HepG2 (cell line): ENCODE measurements at regions not wholly inside any gene's neighbourhood (a gene's known extent, or its start where the extent isn't known, plus 50 kb on each side); places are given as distances from the start of the nearest gene placed in this dataset.

ENCODE experiments used
- ATAC-seq: fragments of 200-7000 bp; cut with Tn5 transposase; 3 replicates; pipeline ENCODE4 v1.9.1; 2020; ENCODE audit warnings: mild to moderate bottlenecking, moderate library complexity
- BruUV-seq: library from RNA; stranded (reverse); fragments of 400-500 nt; replicated peaks from 2 replicates; lab custom pipeline; 2021; lab: Mats Ljungman, UMichigan
- CTCF ChIA-PET: fragments of 300-600 bp; formaldehyde crosslinking; extraction: SDS; loops from one replicate; lab custom pipeline; 2021; ENCODE audit warnings: low total read pairs, inconsistent platforms, low intra/inter-chr PET ratio; lab: Yijun Ruan, JAX
- POLR2A ChIA-PET: fragments of 350-600 bp; sonication (Branson Sonifier 250); formaldehyde crosslinking; loops from one replicate; lab custom pipeline; 2020; ENCODE audit warnings: antibody characterized with exemption, inconsistent platforms; lab: Yijun Ruan, JAX
- DNase-seq: peaks from one replicate; pipeline ENCODE4 v3.0.0-alpha.2; 2015; ENCODE audit warnings: low spot score
- FAIRE-seq: peaks from 3 replicates; lab custom pipeline; 2011; peaks lifted over from hg19 to GRCh38; lab: Jason Lieb, UNC
- H2AFZ ChIP-seq: one replicate; pipeline ENCODE4 v1.6.1; 2011; ENCODE audit warnings: low read length, inconsistent platforms
- H3K27ac ChIP-seq: fragments of 300-600 bp; 3 replicates; pipeline ENCODE4 v1.8.0; 2011; ENCODE audit warnings: mixed run types, mild to moderate bottlenecking, mixed read lengths, low read length, inconsistent platforms; ENCODE audit not compliant: insufficient read depth; ENCODE audit errors: extremely low read length
- H3K27me3 ChIP-seq, 2 experiments: fragments of 200-600 bp in 1 of 2; 2 replicates in 1 of 2; 3 replicates in 1 of 2; pipeline versions ENCODE4 v1.6.0 to v1.8.0; 2011; ENCODE audit warnings: low read length in 2 of 2, mild to moderate bottlenecking in 2 of 2, moderate library complexity in 2 of 2, inconsistent platforms in 1 of 2; ENCODE audit not compliant: insufficient read depth in 2 of 2, control insufficient read depth in 1 of 2
- H3K36me3 ChIP-seq, 2 experiments: fragments of 200-600 bp in 1 of 2; replicated peaks in 1 of 2; 2 replicates in 1 of 2; 3 replicates in 1 of 2; pipeline versions ENCODE4 v1.5.1 to v1.8.0; 2011; ENCODE audit warnings: low read length in 2 of 2, inconsistent platforms in 1 of 2; ENCODE audit not compliant: insufficient read depth in 2 of 2, control insufficient read depth in 1 of 2
- H3K4me1 ChIP-seq: 2 replicates; pipeline ENCODE4 v1.5.1; 2012; ENCODE audit warnings: low read length, inconsistent platforms; ENCODE audit not compliant: insufficient read depth
- H3K4me2 ChIP-seq: 2 replicates; pipeline ENCODE4 v1.6.0; 2011; ENCODE audit warnings: low read depth, low read length, inconsistent platforms
- H3K4me3 ChIP-seq, 3 experiments: fragments of 200-600 bp in 1 of 3; sonication (generic), shearing (Covaris generic) in 1 of 3; replicated peaks in 1 of 3; 2 replicates each; pipeline ENCODE4 v1.5.1; 2011 to 2016; ENCODE audit warnings: low read length in 3 of 3, inconsistent platforms in 2 of 3, low read depth in 2 of 3, mild to moderate bottlenecking in 2 of 3, control low read depth in 1 of 3, mixed read lengths in 1 of 3; ENCODE audit not compliant: insufficient read depth in 1 of 3
- H3K79me2 ChIP-seq: one replicate; pipeline ENCODE4 v1.6.1; 2011; ENCODE audit warnings: low read length, inconsistent platforms; ENCODE audit not compliant: insufficient read depth
- H3K9ac ChIP-seq: 2 replicates; pipeline ENCODE4 v1.6.0; 2011; ENCODE audit warnings: mild to moderate bottlenecking, low read depth, low read length, inconsistent platforms; ENCODE audit not compliant: insufficient read depth
- H3K9me3 ChIP-seq: 2 replicates; pipeline ENCODE4 v1.5.1; 2012; ENCODE audit warnings: mild to moderate bottlenecking, low read length
- H4K20me1 ChIP-seq: 2 replicates; pipeline ENCODE4 v1.6.0; 2011; ENCODE audit warnings: inconsistent platforms, mild to moderate bottlenecking, low read length, moderate library complexity; ENCODE audit not compliant: insufficient read depth
- ATAD3A ChIP-seq: sonication (generic); formaldehyde crosslinking; IDR thresholded peaks from 2 replicates; pipeline ENCODE4 v1.4.0; 2020; ENCODE audit warnings: missing genetic modification reagents
- ATF6 ChIP-seq: sonication (generic); formaldehyde crosslinking; conservative IDR thresholded peaks from 2 replicates; pipeline ENCODE4 v1.4.0; 2020; ENCODE audit warnings: missing genetic modification reagents
- CBX5 ChIP-seq: sonication (generic); formaldehyde crosslinking; IDR thresholded peaks from 2 replicates; pipeline ENCODE4 v1.4.0; 2020; ENCODE audit warnings: missing genetic modification reagents, borderline replicate concordance
- HNRNPUL1 ChIP-seq: fragments of 200-400 bp; formaldehyde crosslinking; IDR thresholded peaks from 2 replicates; pipeline ENCODE4 v1.6.1; 2017; ENCODE audit warnings: low read depth, mild to moderate bottlenecking, low read length, moderate library complexity
- POLR2A ChIP-seq, 2 experiments: IDR thresholded peaks; 2 replicates each; pipeline ENCODE4 v1.6.1; 2011; ENCODE audit warnings: low read depth in 2 of 2, low read length in 2 of 2, mild to moderate bottlenecking in 1 of 2, moderate library complexity in 1 of 2; ENCODE audit not compliant: insufficient read depth in 1 of 2
- STAG1 ChIP-seq: sonication (generic); formaldehyde crosslinking; IDR thresholded peaks from 2 replicates; pipeline ENCODE4 v1.4.0; 2020; ENCODE audit warnings: missing genetic modification reagents
- ZFP41 ChIP-seq: sonication (generic); formaldehyde crosslinking; IDR thresholded peaks from 2 replicates; pipeline ENCODE4 v1.4.0; 2020; ENCODE audit warnings: mild to moderate bottlenecking, missing genetic modification reagents, borderline replicate concordance
- ZNF232 ChIP-seq: sonication (generic); formaldehyde crosslinking; IDR thresholded peaks from 2 replicates; pipeline ENCODE4 v1.4.0; 2020; ENCODE audit warnings: missing genetic modification reagents, borderline replicate concordance
- ZZZ3 ChIP-seq: sonication (generic); formaldehyde crosslinking; IDR thresholded peaks from 2 replicates; pipeline ENCODE4 v1.4.0; 2020; ENCODE audit warnings: missing genetic modification reagents, mild to moderate bottlenecking, borderline replicate concordance
- WGBS: methylation state at CpG from one replicate; pipeline ENCODE4 v1.1.6; 2017; ENCODE audit warnings: low lambda C conversion rate; 5-methylcytosine and 5-hydroxymethylcytosine counted together
- in situ Hi-C: cut with HindIII; loops from 2 replicates; pipeline ENCODE4 v1.10.0; 2017; ENCODE audit warnings: low pct_unique_long_range_greater_than_20kb; ENCODE audit not compliant: extremely low pct_ligation_motif_present
- intact Hi-C: fragments of 100-400 bp; cut with micrococcal nuclease; formaldehyde crosslinking; loops from one replicate; pipeline ENCODE4 v1.10.0; 2022; ENCODE audit not compliant: unreplicated experiment
- TF ChIP-seq, protein P1 (sequence below): sonication (generic); formaldehyde crosslinking; IDR thresholded peaks from 2 replicates; pipeline ENCODE4 v1.4.0; 2020; ENCODE audit warnings: missing genetic modification reagents
- TF ChIP-seq, protein P2 (sequence below): sonication (generic); formaldehyde crosslinking; IDR thresholded peaks from 2 replicates; pipeline ENCODE4 v1.5.0; 2020; ENCODE audit warnings: missing genetic modification reagents, mild to moderate bottlenecking, borderline replicate concordance

DNA sequence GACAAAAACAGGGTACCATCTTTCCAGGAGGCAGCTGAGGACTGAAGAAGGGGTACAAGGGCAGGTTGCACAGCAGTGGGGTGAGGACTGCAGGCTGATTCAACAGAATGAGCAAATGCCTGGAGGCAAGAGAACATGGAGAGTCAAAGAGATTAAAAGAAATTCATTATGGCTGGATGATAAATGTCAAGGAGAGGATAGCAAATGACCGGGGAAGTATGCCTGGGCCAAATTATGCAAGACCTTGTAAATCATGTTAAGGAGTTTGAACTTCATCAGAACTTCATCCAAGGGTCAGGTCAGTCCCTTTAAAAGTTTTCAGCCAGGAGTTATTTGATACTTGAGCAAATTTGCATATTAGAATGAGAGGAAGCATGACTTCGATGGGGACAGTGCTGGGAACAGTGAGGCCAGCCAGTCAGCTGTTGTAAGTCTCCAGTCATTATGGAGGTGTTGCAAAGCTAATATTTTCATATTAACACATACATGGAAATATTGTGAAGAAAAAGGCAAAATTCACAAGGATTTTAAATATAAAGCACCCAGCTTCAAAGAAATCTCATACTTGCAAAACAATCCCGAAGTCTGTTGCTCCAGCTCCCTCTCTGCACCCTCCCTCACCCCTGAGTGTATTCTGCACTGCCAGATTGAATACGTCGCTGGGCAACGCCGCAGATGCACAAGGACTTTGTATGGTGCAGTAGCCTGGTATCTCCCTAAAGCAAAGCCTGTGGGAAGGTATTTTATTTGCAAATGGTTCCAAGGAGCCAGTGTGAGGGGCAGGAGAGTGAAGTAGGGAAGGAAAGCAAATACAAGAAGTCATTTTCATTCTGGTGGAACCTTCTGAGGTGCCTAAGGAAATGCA is 509.8 kb upstream of the TLE4 start:
- no peak for DNase-seq
- no peak overlapping the region for H3K4me2 ChIP-seq
- no peaks in the 10 kb centered on the region for H3K79me2 ChIP-seq
- H3K4me3 ChIP-seq = no peak overlapping the region
- no peak for TF ChIP-seq ATAD3A (CRISPR knock-in tag)
- TF ChIP-seq HNRNPUL1 = no peak
- no peak for TF ChIP-seq POLR2A (IDR thresholded peaks at IDR 0.05; ENCODE audit: insufficient read depth in 1 of 2, low read depth in 2 of 2, low read length in 2 of 2)
- TF ChIP-seq STAG1 = no peak
- TF ChIP-seq, protein P1, sequence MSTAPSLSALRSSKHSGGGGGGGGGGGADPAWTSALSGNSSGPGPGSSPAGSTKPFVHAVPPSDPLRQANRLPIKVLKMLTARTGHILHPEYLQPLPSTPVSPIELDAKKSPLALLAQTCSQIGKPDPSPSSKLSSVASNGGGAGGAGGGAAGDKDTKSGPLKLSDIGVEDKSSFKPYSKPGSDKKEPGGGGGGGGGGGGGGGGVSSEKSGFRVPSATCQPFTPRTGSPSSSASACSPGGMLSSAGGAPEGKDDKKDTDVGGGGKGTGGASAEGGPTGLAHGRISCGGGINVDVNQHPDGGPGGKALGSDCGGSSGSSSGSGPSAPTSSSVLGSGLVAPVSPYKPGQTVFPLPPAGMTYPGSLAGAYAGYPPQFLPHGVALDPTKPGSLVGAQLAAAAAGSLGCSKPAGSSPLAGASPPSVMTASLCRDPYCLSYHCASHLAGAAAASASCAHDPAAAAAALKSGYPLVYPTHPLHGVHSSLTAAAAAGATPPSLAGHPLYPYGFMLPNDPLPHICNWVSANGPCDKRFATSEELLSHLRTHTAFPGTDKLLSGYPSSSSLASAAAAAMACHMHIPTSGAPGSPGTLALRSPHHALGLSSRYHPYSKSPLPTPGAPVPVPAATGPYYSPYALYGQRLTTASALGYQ (CRISPR knock-in tag) = no peak
- no peak overlapping the region for H2AFZ ChIP-seq
- no peaks in the 10 kb centered on the region for H4K20me1 ChIP-seq
- no peak overlapping the region for H3K9ac ChIP-seq
- ChIA-PET POLR2A (no interaction called here), CTCF (no interaction called here)
- BruUV-seq = no TSS peak
- in situ Hi-C loops (no loop called here), intact Hi-C loops (no loop called here)
- H3K4me1 ChIP-seq = no peaks in the 10 kb centered on the region
- H3K9me3 ChIP-seq = 0 out of 2 replicates have a peak, but pooled peaks cover 3% of the 10 kb centered on the region
- FAIRE-seq = no peak
- no peak overlapping the region for H3K27ac ChIP-seq
- H3K36me3 ChIP-seq = no peaks in the 10 kb centered on the region
- ATAC-seq = no peak
- 2% methylated on average over 7 of the region's 7 CpGs for WGBS
- no peaks in the 10 kb centered on the region for H3K27me3 ChIP-seq

GRCh38 chr9:79073201-79073600 is 498.6 kb upstream of the TLE4 start:
- ChIA-PET CTCF (no interaction called here), POLR2A (no interaction called here)
- Histone ChIP-seq H3K79me2 (no peaks in the 10 kb centered on the region), H3K27ac (no peak overlapping the region), H3K27me3 (no peaks in the 10 kb centered on the region), H3K9me3 (no peaks in the 10 kb centered on the region), H3K4me1 (no peaks in the 10 kb centered on the region), H3K9ac (no peak overlapping the region), H3K4me3 (no peak overlapping the region), H3K4me2 (no peak overlapping the region), H3K36me3 (no peaks in the 10 kb centered on the region), H4K20me1 (no peaks in the 10 kb centered on the region), H2AFZ (no peak overlapping the region)
- in situ Hi-C loops (no loop called here), intact Hi-C loops (no loop called here)
- DNase-seq (no peak), FAIRE-seq (no peak), ATAC-seq (no peak)
- BruUV-seq = no TSS peak
- 2% methylated on average over 3 of the region's 3 CpGs for WGBS
- TF ChIP-seq CBX5 (CRISPR knock-in tag) (no peak), ATF6 (no peak), ZZZ3 (CRISPR knock-in tag) (no peak), ZNF232 (CRISPR knock-in tag) (no peak), ZFP41 (CRISPR knock-in tag) (no peak)
- TF ChIP-seq, protein P2, sequence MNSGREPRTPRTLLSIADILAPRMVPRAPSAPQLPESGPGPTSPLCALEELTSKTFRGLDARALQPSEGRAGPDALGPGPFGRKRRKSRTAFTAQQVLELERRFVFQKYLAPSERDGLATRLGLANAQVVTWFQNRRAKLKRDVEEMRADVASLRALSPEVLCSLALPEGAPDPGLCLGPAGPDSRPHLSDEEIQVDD (CRISPR knock-in tag) = no peak
